ENCODE measurements at regions not wholly inside any gene's neighbourhood (a gene's known extent, or its start where the extent isn't known, plus 50 kb on each side); places are given as distances from the start of the nearest gene placed in this dataset.

- 95% methylated on average over 1 of the region's 1 CpG for WGBS (ENCODE audit: low lambda C conversion rate, missing lambda C conversion rate)
- no peaks in the 10 kb centered on the region for H3K79me2 ChIP-seq
- H3K27me3 ChIP-seq: no peaks in the 10 kb centered on the region
- H3K4me1 ChIP-seq (ENCODE audit: insufficient read depth): no peaks in the 10 kb centered on the region
- no peaks in the 10 kb centered on the region for H3K36me3 ChIP-seq (replicated peaks; ENCODE audit: insufficient read depth, low read depth)
- no peak overlapping the region for H2AFZ ChIP-seq
- H4K20me1 ChIP-seq (ENCODE audit: insufficient read depth, poor library complexity, severe bottlenecking): no peaks in the 10 kb centered on the region
- H3K4me3 ChIP-seq: no peak overlapping the region
- DNase-seq (ENCODE audit: low spot score): no peak
- no peak for TF ChIP-seq EZH2phosphoT487 (IDR thresholded peaks at IDR 0.05; ENCODE audit: low read depth, severe bottlenecking, unreplicated experiment)
- TF ChIP-seq EZH2 (IDR thresholded peaks at IDR 0.05; ENCODE audit: borderline replicate concordance): no peak
- no peak for TF ChIP-seq CTCF (IDR thresholded peaks at IDR 0.05; ENCODE audit: poor library complexity)
- H3K4me2 ChIP-seq: no peak overlapping the region
- H3K27ac ChIP-seq: no peak overlapping the region
- H3K9me2 ChIP-seq (replicated peaks; ENCODE audit: insufficient read depth): no peaks in the 10 kb centered on the region
- no peaks in the 10 kb centered on the region for H3K9me3 ChIP-seq (ENCODE audit: low read depth)
Observed at GRCh38 chr1:195979646-195980045, 628.6 kb downstream of the KCNT2 start.

GRCh38 chr1:195973311-195973904, 634.8 kb downstream of the KCNT2 start:
- Histone ChIP-seq H3K4me2 (no peak overlapping the region), H4K20me1 (ENCODE audit: insufficient read depth, poor library complexity, severe bottlenecking) (no peaks in the 10 kb centered on the region), H3K27ac (no peak overlapping the region), H3K9me2 (replicated peaks; ENCODE audit: insufficient read depth) (no peaks in the 10 kb centered on the region), H3K27me3 (no peaks in the 10 kb centered on the region), H3K4me3 (no peak overlapping the region), H3K36me3 (replicated peaks; ENCODE audit: insufficient read depth, low read depth) (no peaks in the 10 kb centered on the region), H3K79me2 (no peaks in the 10 kb centered on the region), H3K9me3 (ENCODE audit: low read depth) (no peaks in the 10 kb centered on the region), H3K4me1 (ENCODE audit: insufficient read depth) (no peaks in the 10 kb centered on the region), H2AFZ (peak overlapping the region; percentile 15)
- no peak for TF ChIP-seq EZH2 (IDR thresholded peaks at IDR 0.05; ENCODE audit: borderline replicate concordance)
- no peak for TF ChIP-seq EZH2phosphoT487 (IDR thresholded peaks at IDR 0.05; ENCODE audit: low read depth, severe bottlenecking, unreplicated experiment)
- no peak for TF ChIP-seq CTCF (IDR thresholded peaks at IDR 0.05; ENCODE audit: poor library complexity)
- 88% methylated on average over 1 of the region's 1 CpG for WGBS (ENCODE audit: low lambda C conversion rate, missing lambda C conversion rate)
- no peak for DNase-seq (ENCODE audit: low spot score)

GRCh38 chr1:195971589-195971988, 636.7 kb downstream of the KCNT2 start:
- Histone ChIP-seq H3K27me3 (no peaks in the 10 kb centered on the region), H3K27ac (no peak overlapping the region), H3K9me2 (replicated peaks; ENCODE audit: insufficient read depth) (no peaks in the 10 kb centered on the region), H3K4me2 (no peak overlapping the region), H2AFZ (no peak overlapping the region), H3K79me2 (no peaks in the 10 kb centered on the region), H3K4me1 (ENCODE audit: insufficient read depth) (no peaks in the 10 kb centered on the region), H3K4me3 (no peak overlapping the region), H3K9me3 (ENCODE audit: low read depth) (no peaks in the 10 kb centered on the region), H4K20me1 (ENCODE audit: insufficient read depth, poor library complexity, severe bottlenecking) (no peaks in the 10 kb centered on the region), H3K36me3 (replicated peaks; ENCODE audit: insufficient read depth, low read depth) (no peaks in the 10 kb centered on the region)
- TF ChIP-seq EZH2 (IDR thresholded peaks at IDR 0.05; ENCODE audit: borderline replicate concordance) (no peak), CTCF (IDR thresholded peaks at IDR 0.05; ENCODE audit: poor library complexity) (no peak), EZH2phosphoT487 (IDR thresholded peaks at IDR 0.05; ENCODE audit: low read depth, severe bottlenecking, unreplicated experiment) (no peak)
- DNase-seq (ENCODE audit: low spot score): no peak
- 100% methylated on average over 1 of the region's 1 CpG for WGBS (ENCODE audit: low lambda C conversion rate, missing lambda C conversion rate)
